GM12878 (cell line): ENCODE measurements at regions not wholly inside any gene's neighbourhood (a gene's known extent, or its start where the extent isn't known, plus 50 kb on each side); places are given as distances from the start of the nearest gene placed in this dataset.

Experiments
- ATF3 ChIP-seq: IDR thresholded peaks from 2 replicates; pipeline ENCODE4 v1.6.1; 2011; ENCODE audit warnings: low read depth, mild to moderate bottlenecking, low read length, moderate library complexity, borderline replicate concordance; ENCODE audit errors: extremely low read depth
- IRF3 ChIP-seq: fragments of 450-650 bp; IDR thresholded peaks from 2 replicates; pipeline ENCODE4 v1.6.1; 2014; ENCODE audit warnings: mild to moderate bottlenecking
- IRF5 ChIP-seq: fragments of 450-650 bp; IDR thresholded peaks from 2 replicates; pipeline ENCODE4 v1.6.1; 2017; ENCODE audit warnings: borderline replicate concordance
- MTA3 ChIP-seq: IDR thresholded peaks from 2 replicates; pipeline ENCODE4 v1.6.1; 2012; ENCODE audit warnings: low read length, inconsistent platforms, borderline replicate concordance
- NBN ChIP-seq: fragments of 450-650 bp; IDR thresholded peaks from 2 replicates; pipeline ENCODE4 v1.6.1; 2016
- RBBP5 ChIP-seq: fragments of 200-600 bp; sonication (generic); conservative IDR thresholded peaks from 2 replicates; pipeline ENCODE4 v1.6.1; 2016
- TARDBP ChIP-seq: IDR thresholded peaks from 2 replicates; pipeline ENCODE4 v1.6.1; 2016; ENCODE audit warnings: borderline replicate concordance
- ZBED1 ChIP-seq: IDR thresholded peaks from 2 replicates; pipeline ENCODE4 v1.6.1; 2016; ENCODE audit warnings: borderline replicate concordance
- ZBTB4 ChIP-seq: fragments of 450-650 bp; formaldehyde crosslinking; IDR thresholded peaks from 2 replicates; pipeline ENCODE4 v1.4.0; 2022; ENCODE audit warnings: mild to moderate bottlenecking, moderate library complexity

GRCh38 chr14:84782902-84783301 lies 747.0 kb upstream of the FLRT2 start (continued):
- TF ChIP-seq ZBTB4 (CRISPR knock-in tag) (no peak), TARDBP (no peak), ZBED1 (no peak), NBN (no peak), IRF5 (no peak), IRF3 (no peak), MTA3 (no peak), ATF3 (no peak), RBBP5 (no peak)
